ENCODE measurements at regions not wholly inside any gene's neighbourhood (a gene's known extent, or its start where the extent isn't known, plus 50 kb on each side); places are given as distances from the start of the nearest gene placed in this dataset.

GRCh38 chr14:29242755-29243754 lies 476.5 kb downstream of the FOXG1 start:
- Histone ChIP-seq H3K4me1 (no peaks in the 10 kb centered on the region), H3K27me3 (no peaks in the 10 kb centered on the region), H3K4me3 (no peak overlapping the region), H3K36me3 (no peaks in the 10 kb centered on the region), H3K27ac (no peak overlapping the region), H3K4me2 (no peak overlapping the region), H3K9me3 (no peaks in the 10 kb centered on the region), H4K20me1 (no peaks in the 10 kb centered on the region), H3K9ac (no peak overlapping the region)
- no peak for TF ChIP-seq Cebpa-rat (IDR thresholded peaks at IDR 0.05)

- no peak overlapping the region for H3K9ac ChIP-seq
- H3K9me3 ChIP-seq = peaks cover 7% of the 10 kb centered on the region; the same call in 1 of the 2 replicates
- H4K20me1 ChIP-seq = no peaks in the 10 kb centered on the region
- H3K4me1 ChIP-seq = no peaks in the 10 kb centered on the region
- H3K27ac ChIP-seq = no peak overlapping the region
- no peaks in the 10 kb centered on the region for H3K27me3 ChIP-seq
- no peak for TF ChIP-seq Cebpa-rat (IDR thresholded peaks at IDR 0.05)
- no peaks in the 10 kb centered on the region for H3K36me3 ChIP-seq
- H3K4me3 ChIP-seq = no peak overlapping the region
- no peak overlapping the region for H3K4me2 ChIP-seq
Measured at GRCh38 chr14:29255692-29256091, 489.1 kb downstream of the FOXG1 start.

GRCh38 chr14:29262979-29263378 lies 496.4 kb downstream of the FOXG1 start:
- Histone ChIP-seq H3K4me1 (no peaks in the 10 kb centered on the region), H3K27ac (no peak overlapping the region), H3K36me3 (no peaks in the 10 kb centered on the region), H4K20me1 (no peaks in the 10 kb centered on the region), H3K9me3 (no peaks in the 10 kb centered on the region), H3K9ac (no peak overlapping the region), H3K4me2 (no peak overlapping the region), H3K27me3 (no peaks in the 10 kb centered on the region), H3K4me3 (no peak overlapping the region)
- TF ChIP-seq Cebpa-rat (IDR thresholded peaks at IDR 0.05) = no peak

- no peaks in the 10 kb centered on the region for H3K9me3 ChIP-seq
- TF ChIP-seq Cebpa-rat (IDR thresholded peaks at IDR 0.05) = no peak
- H3K9ac ChIP-seq = no peak overlapping the region
Measured at GRCh38 chr14:29264865-29265264, 498.3 kb downstream of the FOXG1 start.

DNA sequence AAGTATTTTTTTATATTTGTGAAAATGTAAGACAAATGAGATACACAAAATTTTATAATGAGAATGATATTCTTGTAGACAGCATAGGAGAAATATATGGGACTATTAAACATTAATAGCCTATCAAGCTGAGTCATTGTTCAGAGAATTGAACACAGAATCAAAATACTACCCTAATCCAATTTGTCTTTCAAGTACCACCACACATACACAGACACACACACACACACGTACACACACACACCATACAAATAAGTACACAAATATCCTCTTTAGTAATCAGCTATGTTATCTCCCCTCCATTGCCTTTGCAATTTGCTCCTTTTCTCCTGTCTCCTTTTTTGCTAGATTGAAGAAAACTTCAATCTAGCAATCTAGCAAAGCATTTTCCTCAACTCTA lies 499.3 kb downstream of the FOXG1 start:
- no peaks in the 10 kb centered on the region for H3K4me1 ChIP-seq
- no peak overlapping the region for H3K27ac ChIP-seq
- no peaks in the 10 kb centered on the region for H4K20me1 ChIP-seq
- no peak overlapping the region for H3K4me2 ChIP-seq
- H3K36me3 ChIP-seq = no peaks in the 10 kb centered on the region
- no peak overlapping the region for H3K9ac ChIP-seq
- no peak for TF ChIP-seq Cebpa-rat (IDR thresholded peaks at IDR 0.05)
- no peaks in the 10 kb centered on the region for H3K9me3 ChIP-seq
- no peaks in the 10 kb centered on the region for H3K27me3 ChIP-seq
- no peak overlapping the region for H3K4me3 ChIP-seq

More at GRCh38 chr14:29264865-29265264, 498.3 kb downstream of the FOXG1 start:
- no peak overlapping the region for H3K27ac ChIP-seq
- no peaks in the 10 kb centered on the region for H3K4me1 ChIP-seq
- H3K4me2 ChIP-seq = no peak overlapping the region
- H3K36me3 ChIP-seq = no peaks in the 10 kb centered on the region
- H4K20me1 ChIP-seq = no peaks in the 10 kb centered on the region
- no peaks in the 10 kb centered on the region for H3K27me3 ChIP-seq
- no peak overlapping the region for H3K4me3 ChIP-seq

DNA sequence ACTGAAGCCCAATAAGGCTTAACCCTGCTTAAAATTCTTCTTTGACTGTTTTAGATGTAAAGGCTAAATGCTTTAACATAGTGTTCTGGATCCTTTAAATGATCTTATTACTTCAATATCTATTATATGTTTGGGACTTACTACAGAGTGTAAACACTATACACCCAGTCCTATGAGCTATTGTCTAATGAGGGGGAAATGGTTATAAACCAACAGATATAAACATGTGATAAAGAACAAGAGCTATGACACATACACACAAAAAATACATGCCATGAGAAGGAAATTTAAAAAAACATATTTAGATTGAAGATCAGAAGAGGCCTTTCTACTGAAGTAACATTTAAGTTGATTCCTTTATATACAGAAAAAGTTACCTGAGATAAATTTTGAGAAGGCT lies 505.1 kb downstream of the FOXG1 start:
- Histone ChIP-seq H4K20me1 (no peaks in the 10 kb centered on the region), H3K36me3 (no peaks in the 10 kb centered on the region), H3K9ac (no peak overlapping the region), H3K9me3 (no peaks in the 10 kb centered on the region), H3K27me3 (no peaks in the 10 kb centered on the region), H3K27ac (no peak overlapping the region), H3K4me3 (no peak overlapping the region), H3K4me1 (no peaks in the 10 kb centered on the region), H3K4me2 (no peak overlapping the region)
- TF ChIP-seq Cebpa-rat (IDR thresholded peaks at IDR 0.05) = no peak

GRCh38 chr14:29273513-29273912 lies 506.9 kb downstream of the FOXG1 start:
- Histone ChIP-seq H3K9ac (no peak overlapping the region), H3K4me1 (no peaks in the 10 kb centered on the region; the same call in 1 of the 2 replicates), H3K36me3 (no peaks in the 10 kb centered on the region), H3K9me3 (no peaks in the 10 kb centered on the region), H3K27me3 (no peaks in the 10 kb centered on the region), H3K27ac (no peak overlapping the region), H3K4me2 (no peak overlapping the region), H3K4me3 (no peak overlapping the region), H4K20me1 (no peaks in the 10 kb centered on the region)
- TF ChIP-seq Cebpa-rat (IDR thresholded peaks at IDR 0.05) = no peak

- Histone ChIP-seq H3K27me3 (no peaks in the 10 kb centered on the region), H3K27ac (no peak overlapping the region), H3K9ac (no peak overlapping the region), H3K4me3 (no peak overlapping the region), H4K20me1 (no peaks in the 10 kb centered on the region), H3K4me1 (no peaks in the 10 kb centered on the region; the same call in 1 of the 2 replicates), H3K4me2 (no peak overlapping the region), H3K9me3 (no peaks in the 10 kb centered on the region), H3K36me3 (no peaks in the 10 kb centered on the region)
- no peak for TF ChIP-seq Cebpa-rat (IDR thresholded peaks at IDR 0.05)
Measured at GRCh38 chr14:29274890-29275596, 508.5 kb downstream of the FOXG1 start.

- Histone ChIP-seq H3K36me3 (no peaks in the 10 kb centered on the region), H3K4me3 (no peak overlapping the region), H3K27me3 (no peaks in the 10 kb centered on the region), H3K4me1 (no peaks in the 10 kb centered on the region; the same call in 1 of the 2 replicates), H4K20me1 (no peaks in the 10 kb centered on the region), H3K4me2 (no peak overlapping the region), H3K9me3 (no peaks in the 10 kb centered on the region), H3K27ac (no peak overlapping the region), H3K9ac (no peak overlapping the region)
- TF ChIP-seq Cebpa-rat (IDR thresholded peaks at IDR 0.05) = no peak
Measured at GRCh38 chr14:29278301-29279263, 512.0 kb downstream of the FOXG1 start.
